ENCODE measurements at regions not wholly inside any gene's neighbourhood (a gene's known extent, or its start where the extent isn't known, plus 50 kb on each side); places are given as distances from the start of the nearest gene placed in this dataset.
A peak's percentile ranks its signal among the peaks of the same experiment; 100 is the strongest.

GRCh38 chr15:98196371-98196770, 235.9 kb downstream of the ARRDC4 start:
- DNase-seq (ENCODE audit: low read depth), result no peak

- DNase-seq (ENCODE audit: low read depth), result no peak
These were observed 241.8 kb downstream of the ARRDC4 start for GRCh38 chr15:98202256-98202655.

GRCh38 chr15:98203872-98204660, 243.6 kb downstream of the ARRDC4 start:
- DNase-seq (ENCODE audit: low read depth), result no peak

GRCh38 chr15:98207928-98208327, 247.4 kb downstream of the ARRDC4 start:
- no peak for DNase-seq (ENCODE audit: low read depth)

GRCh38 chr15:98213346-98213979, 253.0 kb downstream of the ARRDC4 start:
- no peak for DNase-seq (ENCODE audit: low read depth)

- no peak for DNase-seq (ENCODE audit: low read depth)
These were observed 255.7 kb downstream of the ARRDC4 start for GRCh38 chr15:98216166-98216565.

GRCh38 chr15:98217356-98217755, 256.9 kb downstream of the ARRDC4 start:
- no peak for DNase-seq (ENCODE audit: low read depth)

GRCh38 chr15:98221144-98221543, 260.6 kb downstream of the ARRDC4 start:
- DNase-seq (ENCODE audit: low read depth), result no peak

- no peak for DNase-seq (ENCODE audit: low read depth)
These were observed 261.1 kb downstream of the ARRDC4 start for GRCh38 chr15:98221577-98221976.

GRCh38 chr15:98226149-98226548, 265.6 kb downstream of the ARRDC4 start:
- no peak for DNase-seq (ENCODE audit: low read depth)

- DNase-seq (ENCODE audit: low read depth), result no peak
These were observed 266.1 kb downstream of the ARRDC4 start for GRCh38 chr15:98226578-98226977.

GRCh38 chr15:98228846-98229245, 268.3 kb downstream of the ARRDC4 start:
- DNase-seq (ENCODE audit: low read depth), result no peak

GRCh38 chr15:98230975-98231374, 270.5 kb downstream of the ARRDC4 start:
- no peak for DNase-seq (ENCODE audit: low read depth)

GRCh38 chr15:98231696-98232440, 271.4 kb downstream of the ARRDC4 start:
- peak; percentile 61 for DNase-seq (ENCODE audit: low read depth)

- no peak for DNase-seq (ENCODE audit: low read depth)
These were observed 272.3 kb downstream of the ARRDC4 start for GRCh38 chr15:98232761-98233160.

- DNase-seq (ENCODE audit: low read depth), result no peak
These were observed 273.4 kb downstream of the ARRDC4 start for GRCh38 chr15:98233873-98234272.

- no peak for DNase-seq (ENCODE audit: low read depth)
These were observed 279.8 kb downstream of the ARRDC4 start for GRCh38 chr15:98240303-98240702.

- no peak for DNase-seq (ENCODE audit: low read depth)
These were observed 280.6 kb downstream of the ARRDC4 start for GRCh38 chr15:98241032-98241554.

- no peak for DNase-seq (ENCODE audit: low read depth)
These were observed 296.8 kb downstream of the ARRDC4 start for GRCh38 chr15:98257290-98257689.

- DNase-seq (ENCODE audit: low read depth), result no peak
These were observed 303.3 kb downstream of the ARRDC4 start for GRCh38 chr15:98263787-98264186.

- no peak for DNase-seq (ENCODE audit: low read depth)
These were observed 305.8 kb downstream of the ARRDC4 start for GRCh38 chr15:98266295-98266694.

GRCh38 chr15:98268163-98268562, 307.7 kb downstream of the ARRDC4 start:
- no peak for DNase-seq (ENCODE audit: low read depth)

GRCh38 chr15:98272625-98273024, 312.1 kb downstream of the ARRDC4 start:
- no peak for DNase-seq (ENCODE audit: low read depth)
